Stimulated activated CD8-positive, alpha-beta memory T cell treated with anti-CD3 and anti-CD28 coated beads, Interleukin-12 subunit alpha, Interleukin-12 subunit beta, amount 100 ng/mL, for 24 hours (primary cell): ENCODE measurements at regions not wholly inside any gene's neighbourhood (a gene's known extent, or its start where the extent isn't known, plus 50 kb on each side); places are given as distances from the start of the nearest gene placed in this dataset.
"Not testable (repeated sequence)": the region's sequence is repeated elsewhere in the genome, so short reads cannot be mapped to it uniquely, and the experiment has no call there.

Experiments
- DNase-seq: peaks from one replicate; pipeline ENCODE4 v3.0.0-alpha.2; 2020; ENCODE audit errors: extremely low read depth

DNA sequence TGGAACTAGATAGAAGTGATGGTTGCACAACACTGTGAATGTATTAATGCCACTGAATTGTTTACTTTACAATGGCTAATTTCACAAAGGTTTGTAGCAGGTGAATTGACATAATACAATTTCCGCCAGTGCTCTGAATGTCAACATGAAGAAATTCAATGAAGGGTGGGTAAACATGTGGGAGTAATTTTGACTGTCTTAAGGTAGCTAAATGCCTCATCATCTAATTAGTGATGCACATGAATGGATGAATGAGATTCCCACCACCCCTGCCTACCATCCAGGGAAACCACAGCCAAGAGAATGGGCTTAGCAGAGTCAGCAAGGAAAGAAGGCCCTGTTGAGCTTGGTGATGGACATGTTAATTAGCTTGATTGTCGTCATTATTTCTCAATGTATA is 275.3 kb downstream of the ALDH8A1 start:
- no peak for DNase-seq

DNA sequence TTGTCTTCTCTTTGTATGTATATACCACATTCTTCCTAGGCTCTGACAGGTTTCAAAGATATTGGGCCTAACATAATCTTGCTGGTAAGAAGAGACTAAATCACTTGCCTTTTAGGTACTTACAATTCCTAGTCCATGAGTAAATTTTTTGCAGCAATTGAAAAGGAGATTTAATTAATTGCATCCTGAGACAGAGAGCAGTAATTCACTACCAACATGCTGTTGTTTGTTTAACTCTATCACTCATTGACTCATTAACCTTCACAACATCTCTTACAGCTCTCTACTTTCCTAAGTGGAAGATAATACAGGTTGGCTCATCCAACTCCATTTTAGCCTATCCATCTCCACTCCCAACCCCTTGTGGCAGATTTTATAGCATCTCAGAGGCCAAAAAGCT is 280.4 kb downstream of the ALDH8A1 start:
- DNase-seq = no peak

DNA sequence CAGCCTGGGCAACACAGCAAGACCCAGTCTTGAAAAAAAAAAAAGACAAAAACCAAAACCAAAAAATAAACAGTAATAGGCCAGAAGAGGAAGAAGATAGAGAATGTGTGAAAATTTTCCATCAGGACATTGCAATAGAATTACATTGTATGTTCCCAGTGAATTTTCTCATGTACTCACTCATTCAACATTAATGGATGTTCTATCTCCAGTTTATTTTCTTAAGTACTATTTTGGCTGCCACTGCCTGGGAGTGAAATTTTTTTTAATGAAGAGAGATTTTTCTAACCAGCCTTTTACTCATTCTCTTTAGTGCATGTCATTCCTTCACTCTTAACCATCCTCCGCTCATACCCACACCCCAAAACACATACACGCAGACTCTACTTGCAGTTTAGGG is 282.8 kb downstream of the ALDH8A1 start:
- no peak for DNase-seq

DNA sequence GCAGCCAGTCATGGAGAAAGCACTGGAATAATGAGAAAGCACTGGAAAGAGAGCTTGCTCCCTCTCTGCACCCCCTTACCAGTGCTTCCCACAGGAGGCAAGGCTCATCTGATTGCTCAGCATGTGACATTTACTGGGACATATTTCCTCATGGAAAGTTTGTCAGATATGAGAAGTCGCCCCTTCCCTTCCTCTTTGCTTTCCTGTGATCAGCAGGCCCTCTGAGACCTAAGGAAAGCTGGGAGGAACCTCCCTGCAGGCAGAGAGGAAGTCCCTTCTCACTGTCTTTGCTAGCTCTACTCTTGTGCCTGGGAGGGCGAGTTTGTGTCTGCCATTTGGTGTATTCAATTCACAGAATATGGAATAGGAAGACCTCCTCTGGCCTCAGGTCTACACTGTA is 283.8 kb downstream of the ALDH8A1 start:
- DNase-seq = no peak

DNA sequence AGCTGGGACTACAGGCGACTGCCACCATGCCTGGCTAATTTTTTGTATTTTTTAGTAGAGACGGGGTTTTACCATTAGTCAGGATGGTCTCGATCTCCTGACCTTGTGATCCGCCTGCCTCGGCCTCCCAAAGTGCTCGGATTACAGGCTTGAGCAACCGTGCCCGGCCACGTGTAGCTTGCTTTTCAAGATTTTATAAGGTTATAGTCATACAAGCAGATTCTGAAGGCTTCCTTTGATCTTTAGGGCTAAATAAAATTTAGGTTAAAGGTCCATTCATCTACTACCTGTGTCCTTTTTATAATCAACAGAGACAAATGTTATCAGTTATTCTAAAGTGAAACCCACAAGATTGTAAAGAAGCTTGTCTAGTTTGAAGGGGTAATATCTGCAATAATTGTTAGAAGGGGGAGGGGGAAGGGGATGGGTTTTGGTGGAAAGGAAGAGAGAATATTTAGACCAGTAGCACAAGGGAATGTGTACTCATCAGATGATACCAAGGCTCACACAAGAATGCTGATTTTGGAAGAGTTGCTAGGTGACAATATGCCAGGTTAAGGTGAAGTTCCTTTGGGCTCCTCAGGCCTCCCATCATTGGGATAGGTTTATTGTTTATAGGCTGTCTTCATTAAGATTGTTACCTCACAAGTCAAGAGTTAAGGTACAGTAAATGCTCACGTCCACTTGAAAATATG is 284.7 kb downstream of the ALDH8A1 start:
- no peak for DNase-seq

DNA sequence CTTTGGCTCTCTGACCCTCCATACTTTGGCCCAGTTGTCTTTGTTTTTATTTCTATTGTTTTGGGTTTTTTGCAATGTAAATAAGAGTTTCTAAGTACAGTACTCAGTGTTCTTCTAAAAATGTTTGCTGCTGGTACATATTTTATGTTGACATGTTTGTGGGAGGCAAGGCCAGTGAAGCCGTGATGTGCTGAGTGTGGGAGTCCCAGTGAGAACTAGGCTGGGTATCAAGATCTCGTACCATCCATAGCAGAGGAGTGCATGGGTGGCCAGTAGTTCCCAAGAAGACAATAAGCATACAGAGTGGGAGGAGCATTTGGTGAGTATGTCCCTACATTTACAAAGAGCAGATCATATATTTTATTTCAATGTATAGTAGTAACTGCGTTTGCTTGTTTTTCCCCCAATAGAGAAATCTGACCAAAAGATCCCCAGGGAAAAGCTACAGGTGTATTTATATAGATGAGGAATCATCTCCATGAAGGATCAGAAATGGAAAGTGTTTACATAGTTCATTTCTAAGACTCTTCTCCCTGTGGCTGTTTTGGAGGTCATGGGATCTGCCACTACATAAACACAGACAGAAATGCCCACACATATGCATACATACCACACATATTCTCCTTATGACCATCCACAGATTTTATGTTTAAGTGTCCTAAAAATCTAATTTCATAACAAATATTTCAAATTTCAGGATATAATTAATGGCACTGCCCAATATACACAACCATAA is 285.9 kb downstream of the ALDH8A1 start:
- no peak for DNase-seq

DNA sequence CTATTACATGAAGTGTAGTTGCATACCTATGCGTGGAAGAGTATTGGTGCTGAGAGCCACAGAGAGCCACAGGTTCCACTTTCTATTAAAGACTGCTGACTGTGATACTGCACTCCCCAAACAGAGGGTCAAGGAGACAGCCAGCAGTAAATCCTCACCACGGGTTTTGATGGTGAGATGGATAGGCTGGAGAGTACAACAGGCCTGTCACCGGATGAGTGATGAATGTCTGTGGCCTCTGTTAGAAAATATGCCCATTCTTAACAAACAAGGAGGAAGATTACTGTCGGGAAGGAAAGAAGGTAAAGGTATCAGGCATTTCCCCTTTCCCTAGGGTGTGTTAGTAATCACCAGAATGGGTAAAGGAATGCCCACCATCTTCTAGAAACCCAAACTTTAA is 286.5 kb downstream of the ALDH8A1 start:
- DNase-seq = no peak

DNA sequence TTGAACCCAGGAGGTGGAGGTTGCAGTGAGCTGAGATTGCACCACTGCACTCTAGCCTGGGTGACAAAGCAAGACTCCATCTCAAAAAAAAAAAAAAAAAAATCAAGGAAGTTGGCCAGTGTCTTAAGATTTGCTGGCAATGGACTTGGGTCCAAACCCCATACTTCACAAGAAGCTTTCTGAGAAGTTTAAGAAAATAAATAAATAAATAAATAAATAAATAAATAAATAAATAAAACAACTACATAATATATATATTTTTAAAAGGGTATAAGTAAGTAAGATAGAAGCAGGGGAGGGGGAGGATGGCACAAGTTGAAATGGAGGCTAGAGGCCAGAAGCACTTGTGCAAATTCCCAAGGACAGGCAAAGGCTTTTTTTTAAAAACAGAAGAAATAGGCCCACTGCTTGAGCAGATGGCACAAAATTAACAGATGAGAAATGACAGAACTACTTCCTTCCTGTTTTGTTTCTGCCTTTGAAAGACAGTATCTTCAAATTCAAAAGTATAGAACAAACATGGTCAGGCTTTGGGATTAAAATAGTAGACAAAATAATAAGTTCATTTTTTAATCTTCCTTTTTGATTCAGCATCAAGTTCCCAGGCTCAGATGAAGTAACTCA is 287.7 kb downstream of the ALDH8A1 start:
- no peak for DNase-seq

DNA sequence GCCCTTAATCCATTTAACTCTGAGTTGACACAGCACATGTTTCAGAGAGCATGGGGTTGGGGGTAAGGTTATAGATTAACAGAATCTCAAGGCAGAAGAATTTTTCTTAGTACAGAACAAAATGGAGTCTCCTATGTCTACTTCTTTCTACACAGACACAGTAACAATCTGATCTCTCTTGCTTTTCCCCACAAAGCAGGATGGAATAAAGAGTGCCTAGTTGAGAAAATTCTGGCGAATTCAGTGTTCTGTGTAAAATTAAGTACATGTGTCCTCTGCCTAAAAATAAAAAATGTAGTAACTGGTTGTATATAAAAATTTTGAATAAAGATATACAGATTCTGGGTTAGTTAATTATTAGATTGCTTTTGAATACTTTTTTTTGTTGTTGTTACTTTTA is 290.0 kb downstream of the ALDH8A1 start:
- DNase-seq = not testable (repeated sequence)

DNA sequence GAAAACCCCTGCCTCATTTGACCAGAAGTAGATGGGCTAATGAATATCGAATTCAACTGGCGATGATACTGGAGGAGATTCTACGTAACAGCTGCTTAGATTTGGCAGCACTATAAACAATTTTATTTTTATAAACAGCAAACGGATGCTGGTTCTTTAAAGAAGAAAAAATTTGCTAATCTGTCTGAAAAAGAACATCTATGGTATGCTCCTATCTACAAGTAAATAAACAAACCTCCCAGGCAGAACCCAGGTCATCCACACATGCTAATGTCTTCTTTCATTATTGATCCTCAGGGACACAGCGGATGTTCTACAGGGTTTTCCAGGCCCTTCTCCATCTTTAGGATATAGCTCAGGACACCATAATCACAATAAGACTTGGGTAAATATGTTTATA is 291.3 kb downstream of the ALDH8A1 start:
- DNase-seq = no peak

DNA sequence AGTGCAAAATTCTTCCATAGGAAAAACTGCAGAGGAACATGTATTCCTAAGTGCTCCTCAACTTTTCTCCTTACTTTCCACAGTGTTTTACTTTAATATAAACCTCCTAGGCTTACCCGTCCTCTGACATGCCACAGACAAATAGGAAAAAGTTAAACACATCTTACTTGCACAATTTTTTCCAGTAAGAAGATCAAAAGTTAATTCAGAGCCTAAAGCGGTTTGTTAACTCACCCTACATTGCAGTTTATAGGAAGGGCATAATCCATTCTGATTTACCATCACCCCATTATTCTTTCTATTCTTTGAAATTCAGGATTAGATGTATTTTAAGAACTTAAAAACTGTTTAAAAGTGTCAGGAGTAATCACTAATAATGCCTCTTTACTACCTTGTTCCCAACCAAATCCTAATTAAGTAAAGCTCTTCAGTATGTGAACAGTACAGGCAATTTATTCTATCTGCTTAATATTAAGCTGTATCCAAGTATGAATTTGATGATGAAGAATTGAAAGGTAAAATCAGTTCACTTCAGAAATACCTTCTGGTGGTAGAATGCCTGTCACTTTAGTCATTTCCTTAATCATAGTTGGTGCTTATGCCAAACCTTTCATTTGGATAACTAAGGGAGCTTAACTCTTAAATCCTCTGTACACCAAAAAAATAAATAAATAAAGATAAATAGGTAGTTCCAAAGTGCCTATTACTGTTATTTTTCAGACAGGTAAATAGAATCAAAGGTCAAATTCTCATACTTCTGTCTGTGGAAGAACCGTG is 292.0 kb downstream of the ALDH8A1 start:
- DNase-seq = no peak

DNA sequence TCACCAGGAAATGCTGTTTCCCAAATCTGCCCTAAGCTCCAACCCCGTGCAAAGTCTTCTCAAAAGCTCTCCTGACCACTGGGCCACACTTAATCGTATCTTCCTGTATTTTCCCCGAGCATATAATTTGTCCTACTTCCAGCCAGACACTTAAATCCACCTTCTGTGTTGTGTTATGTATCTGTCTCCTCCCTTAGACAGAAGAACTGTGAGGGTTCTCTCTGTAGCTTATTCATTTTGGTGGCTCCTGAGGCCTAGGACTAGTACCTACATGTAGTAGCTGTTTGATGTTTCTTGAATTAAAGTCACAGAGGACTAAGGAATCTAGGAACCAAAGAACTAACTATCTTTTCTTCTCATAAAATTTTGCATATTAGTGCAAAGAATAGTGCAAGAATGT is 292.6 kb downstream of the ALDH8A1 start:
- DNase-seq = no peak

DNA sequence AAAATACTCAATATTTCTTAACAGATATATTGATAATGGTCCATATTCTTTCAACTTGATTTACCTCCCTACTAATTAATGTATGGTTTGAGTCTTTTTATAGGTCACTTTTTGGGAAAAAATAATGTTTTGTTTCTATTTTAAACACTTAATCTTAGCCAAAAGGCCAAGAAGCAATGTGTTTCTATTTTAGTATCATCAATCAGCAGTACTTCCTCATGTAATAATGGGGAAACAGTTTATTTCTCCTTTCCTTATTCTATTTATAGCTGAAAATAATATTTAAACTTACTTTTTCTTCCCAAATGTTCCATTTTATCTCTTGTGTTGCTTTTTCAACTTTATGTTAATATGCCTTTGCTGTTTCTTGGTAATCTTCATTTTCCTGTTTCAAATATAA is 295.1 kb downstream of the ALDH8A1 start:
- DNase-seq = no peak

DNA sequence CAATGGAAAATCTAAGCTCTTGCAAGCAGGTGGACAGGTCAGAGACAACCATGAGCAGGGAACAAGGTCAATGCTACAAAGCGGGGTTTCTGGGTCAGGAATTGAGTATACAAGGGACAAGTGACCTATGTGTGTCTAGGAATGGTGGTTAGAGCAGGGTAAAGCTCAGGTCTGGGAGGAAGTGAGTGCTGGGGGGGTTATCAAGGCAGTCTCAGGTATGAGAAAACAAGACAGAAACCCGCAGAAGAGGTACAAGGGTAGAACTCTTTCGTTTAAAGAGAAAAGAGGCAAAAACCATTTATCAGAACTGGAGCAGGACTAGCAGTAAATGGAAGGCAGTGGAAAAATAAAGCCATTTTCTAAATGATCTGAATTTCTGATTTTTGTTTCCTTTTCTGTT is 298.4 kb downstream of the ALDH8A1 start:
- no peak for DNase-seq

DNA sequence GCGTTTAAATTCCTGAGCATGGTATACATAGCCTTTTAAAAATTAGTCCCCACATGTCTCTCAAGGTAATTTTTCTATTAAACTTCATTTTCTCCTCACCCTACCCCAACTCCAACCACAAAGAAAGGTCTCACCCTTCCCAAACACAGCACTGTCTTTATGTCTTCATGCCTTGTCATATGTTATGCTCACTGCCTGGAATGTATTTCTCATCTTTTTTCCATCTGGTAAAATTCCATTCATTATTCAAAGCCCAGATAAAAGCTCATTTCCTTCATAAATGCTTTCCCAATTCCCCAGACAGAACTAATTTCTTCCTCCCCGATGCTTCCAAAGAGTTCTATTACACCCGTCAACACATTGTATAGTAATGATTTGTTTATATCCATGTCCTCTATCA is 302.0 kb downstream of the ALDH8A1 start:
- DNase-seq = no peak

DNA sequence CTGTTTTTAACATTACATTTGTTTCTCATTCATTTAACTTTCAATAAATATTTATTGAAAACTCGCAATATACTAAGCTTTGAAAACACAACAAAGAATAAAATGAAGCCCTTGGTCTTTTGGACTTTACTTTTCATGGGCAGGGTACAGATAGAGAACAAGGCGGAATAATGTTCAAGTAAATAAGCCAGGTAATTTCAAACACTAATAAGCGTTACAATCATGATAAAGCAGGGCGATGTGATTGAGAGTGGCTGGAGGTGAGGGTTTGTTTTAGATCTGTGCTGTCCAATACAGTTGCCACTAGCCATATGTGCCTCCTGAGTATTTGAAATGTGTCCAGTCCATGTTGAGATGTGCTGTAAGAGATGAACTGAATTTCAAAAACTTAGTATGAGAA is 307.1 kb downstream of the ALDH8A1 start:
- DNase-seq = no peak

DNA sequence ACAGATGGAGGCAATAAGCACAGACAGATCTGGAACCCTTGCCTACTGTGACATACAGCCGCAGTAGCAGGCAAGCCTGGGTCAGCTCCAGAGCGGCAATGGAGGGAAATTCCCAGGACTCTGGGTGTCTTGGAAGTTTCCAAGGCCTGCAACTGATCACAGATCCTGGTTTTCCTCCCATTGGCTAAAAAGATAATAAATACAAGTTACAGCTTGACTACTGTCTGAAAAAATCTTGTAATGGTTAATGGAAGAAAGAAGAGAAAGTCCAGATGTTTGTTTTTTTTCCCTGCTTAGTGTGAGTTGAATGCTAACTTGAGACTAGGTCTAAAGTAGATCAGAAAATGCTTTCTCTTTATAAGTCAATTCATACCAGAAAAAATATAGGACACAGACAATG is 307.6 kb downstream of the ALDH8A1 start:
- no peak for DNase-seq

DNA sequence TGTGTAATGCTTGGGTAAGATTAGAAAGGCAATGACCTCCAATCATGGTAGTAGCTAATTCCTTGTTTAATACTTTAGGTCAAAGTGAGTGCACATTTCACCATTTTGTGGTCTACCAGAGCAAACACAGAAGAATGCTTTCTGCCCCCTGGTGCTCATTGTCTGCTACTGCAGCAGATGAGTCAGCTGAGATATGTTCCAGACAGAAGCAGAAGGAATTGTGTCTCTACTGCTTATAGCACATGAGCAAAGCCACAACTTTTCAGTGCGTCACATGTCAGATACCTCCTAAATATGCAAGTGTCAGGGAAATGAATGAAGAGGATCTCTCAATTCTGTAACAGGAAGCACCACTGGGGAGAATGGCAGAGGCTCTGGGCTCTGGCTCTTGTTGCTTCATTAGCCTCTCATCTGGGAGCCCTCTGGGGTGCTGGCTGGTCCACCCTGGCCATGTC is 308.9 kb downstream of the ALDH8A1 start:
- peak; percentile 32 for DNase-seq

DNA sequence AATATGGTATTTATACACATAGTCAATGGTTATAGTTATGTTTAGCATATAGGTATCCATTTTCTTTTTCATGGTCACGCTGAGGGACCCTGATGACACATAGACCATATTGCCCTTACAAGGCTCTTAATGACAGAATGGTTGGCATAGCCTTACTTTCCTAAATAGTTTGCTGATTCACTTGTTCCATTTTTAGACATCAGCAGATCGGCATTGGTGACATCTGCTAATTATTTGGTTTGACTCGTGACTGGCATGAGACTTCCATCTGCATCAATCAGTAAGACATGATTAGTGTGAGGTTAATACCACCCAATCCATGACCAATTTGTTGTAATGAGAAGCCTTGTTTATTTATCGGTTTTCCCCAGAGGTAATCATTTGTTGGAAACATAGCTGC is 309.7 kb downstream of the ALDH8A1 start:
- DNase-seq = no peak

DNA sequence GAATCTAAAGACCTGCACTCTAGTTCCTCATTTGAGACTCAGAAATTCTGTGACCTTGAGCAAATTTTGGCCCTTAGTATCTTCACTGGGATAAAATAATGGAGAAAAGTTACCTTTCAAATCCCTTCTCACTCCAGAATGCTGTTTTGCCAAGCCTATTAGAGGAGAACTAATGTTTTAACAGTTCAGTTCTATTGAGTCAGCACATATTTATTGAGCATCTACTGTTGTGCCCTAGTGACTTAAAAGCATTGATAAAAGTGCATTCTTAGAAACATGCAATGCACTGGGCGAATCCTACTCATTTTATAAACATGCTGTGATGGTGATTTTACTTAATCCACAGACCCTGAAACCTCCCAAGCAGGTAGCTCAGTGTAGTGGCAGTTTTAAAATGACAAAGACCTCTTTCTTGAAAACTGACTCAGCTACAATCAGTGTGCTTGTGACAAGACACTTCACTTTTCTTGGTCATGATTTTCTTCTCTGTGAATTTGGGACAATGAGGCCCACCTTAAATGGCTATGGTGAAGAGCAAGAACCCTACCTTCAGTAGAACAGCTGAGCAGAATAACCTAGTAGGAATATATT is 312.0 kb downstream of the ALDH8A1 start:
- no peak for DNase-seq

DNA sequence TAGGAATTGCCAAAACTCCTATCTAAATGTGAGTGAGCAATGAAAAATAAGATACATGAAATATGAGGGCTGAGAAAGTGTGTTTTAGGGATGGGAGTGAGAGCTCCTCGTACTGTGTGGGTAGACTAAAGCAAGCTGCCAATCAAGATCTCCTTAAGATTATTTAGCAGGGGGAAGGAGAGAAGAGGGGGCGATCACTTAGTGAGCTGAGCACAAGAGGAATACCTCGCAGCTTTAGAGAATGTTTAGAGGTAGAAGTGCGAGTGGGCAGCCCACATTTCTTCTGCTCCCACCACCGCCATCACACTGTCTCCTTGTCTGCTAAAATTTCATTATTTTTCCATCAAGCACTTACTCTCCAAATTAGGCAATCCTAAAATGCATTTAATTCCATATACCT is 312.6 kb downstream of the ALDH8A1 start:
- DNase-seq = no peak

DNA sequence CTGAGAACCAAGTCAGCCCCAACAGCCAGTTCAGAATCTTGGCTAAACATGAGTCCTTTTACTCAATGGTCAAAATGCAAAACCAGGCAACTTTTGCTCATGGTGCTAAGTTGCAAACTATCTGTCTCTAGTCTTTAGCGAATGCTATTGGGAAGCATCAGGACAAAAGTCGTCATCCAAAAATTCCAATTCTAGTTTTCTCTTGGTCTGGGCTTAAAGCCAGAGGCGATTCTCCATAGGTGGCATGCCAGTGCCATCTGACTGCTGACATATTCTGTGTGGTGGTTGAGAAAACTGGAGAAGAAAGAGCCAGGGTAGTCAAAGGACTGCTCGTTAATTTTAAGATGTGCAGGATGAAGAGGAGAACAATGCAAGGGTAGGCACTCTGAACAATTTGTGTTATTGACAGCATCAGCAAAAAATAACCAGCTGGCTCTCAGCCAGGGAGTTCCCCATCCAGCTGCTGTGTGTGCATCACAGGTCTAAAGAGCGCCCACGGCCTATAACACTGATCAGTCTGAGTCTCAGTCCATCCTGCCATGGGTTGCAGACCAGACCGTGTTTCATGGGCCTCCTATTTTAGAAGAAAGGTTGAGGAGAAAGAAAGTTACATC is 313.6 kb downstream of the ALDH8A1 start:
- DNase-seq = no peak
